DOHH2 (cell line): ENCODE measurements at regions not wholly inside any gene's neighbourhood (a gene's known extent, or its start where the extent isn't known, plus 50 kb on each side); places are given as distances from the start of the nearest gene placed in this dataset.

Experiments
- H3F3A ChIP-seq: fragments of 200-600 bp; sonication (generic), shearing (Covaris generic); 2 replicates; pipeline ENCODE4 v1.6.0; 2016; ENCODE audit warnings: antibody characterized with exemption, mild to moderate bottlenecking; ENCODE audit not compliant: control insufficient read depth, insufficient read depth
- H3K27ac ChIP-seq: fragments of 200-600 bp; sonication (generic); 2 replicates; pipeline ENCODE4 v1.5.1; 2014; ENCODE audit warnings: low read depth, mild to moderate bottlenecking, low read length, moderate library complexity
- H3K27me3 ChIP-seq: fragments of 200-600 bp; sonication (generic); 2 replicates; pipeline ENCODE4 v1.6.1; 2014; ENCODE audit warnings: mild to moderate bottlenecking, low read length, mixed read lengths; ENCODE audit not compliant: control insufficient read depth
- H3K36me3 ChIP-seq: fragments of 200-600 bp; sonication (generic); 2 replicates; pipeline ENCODE4 v1.6.1; 2014; ENCODE audit warnings: mild to moderate bottlenecking, low read length, moderate library complexity, mixed read lengths; ENCODE audit not compliant: control insufficient read depth
- H3K4me1 ChIP-seq: fragments of 200-600 bp; sonication (generic); 2 replicates; pipeline ENCODE4 v1.6.1; 2014; ENCODE audit warnings: mild to moderate bottlenecking, low read length, mixed read lengths; ENCODE audit not compliant: control insufficient read depth
- H3K4me2 ChIP-seq: fragments of 200-600 bp; sonication (generic); 2 replicates; pipeline ENCODE4 v1.6.0; 2014; ENCODE audit warnings: mild to moderate bottlenecking, low read length, moderate library complexity
- H3K4me3 ChIP-seq: fragments of 200-600 bp; sonication (generic); 2 replicates; pipeline ENCODE4 v1.5.1; 2014; ENCODE audit warnings: mild to moderate bottlenecking, low read length, mixed read lengths
- H3K79me2 ChIP-seq: fragments of 200-600 bp; sonication (generic); 2 replicates; pipeline ENCODE4 v1.6.1; 2014; ENCODE audit warnings: mild to moderate bottlenecking, low read length, mixed read lengths; ENCODE audit not compliant: control insufficient read depth
- H3K9me2 ChIP-seq: fragments of 200-600 bp; sonication (generic); replicated peaks from 2 replicates; pipeline ENCODE4 v1.6.1; 2014; ENCODE audit warnings: mild to moderate bottlenecking, low read length, mixed read lengths; ENCODE audit not compliant: control insufficient read depth
- H3K9me3 ChIP-seq: fragments of 200-600 bp; sonication (generic); 2 replicates; pipeline ENCODE4 v1.6.1; 2014; ENCODE audit warnings: antibody characterized with exemption, low read length, mixed read lengths; ENCODE audit not compliant: control insufficient read depth, insufficient read depth
- H4K20me1 ChIP-seq: fragments of 200-600 bp; sonication (generic); 2 replicates; pipeline ENCODE4 v1.6.0; 2014; ENCODE audit warnings: low read depth, mild to moderate bottlenecking, antibody characterized with exemption, low read length, moderate library complexity; ENCODE audit not compliant: control insufficient read depth, insufficient read depth
- EZH2phosphoT487 ChIP-seq: fragments of 200-600 bp; sonication (generic); IDR thresholded peaks from 2 replicates; pipeline ENCODE4 v1.6.1; 2017; ENCODE audit warnings: borderline replicate concordance, mild to moderate bottlenecking, antibody characterized with exemption, low read length, moderate library complexity, mixed read lengths
- TF ChIP-seq, protein P1 (sequence below): fragments of 200-600 bp; sonication (generic); IDR thresholded peaks from one replicate; pipeline ENCODE4 v1.5.1; 2014; ENCODE audit warnings: antibody characterized with exemption, mild to moderate bottlenecking, low read depth, low read length; ENCODE audit not compliant: poor library complexity, severe bottlenecking

- H3F3A ChIP-seq: no peaks in the 10 kb centered on the region
- no peaks in the 10 kb centered on the region for H3K4me1 ChIP-seq
- TF ChIP-seq, protein P1, sequence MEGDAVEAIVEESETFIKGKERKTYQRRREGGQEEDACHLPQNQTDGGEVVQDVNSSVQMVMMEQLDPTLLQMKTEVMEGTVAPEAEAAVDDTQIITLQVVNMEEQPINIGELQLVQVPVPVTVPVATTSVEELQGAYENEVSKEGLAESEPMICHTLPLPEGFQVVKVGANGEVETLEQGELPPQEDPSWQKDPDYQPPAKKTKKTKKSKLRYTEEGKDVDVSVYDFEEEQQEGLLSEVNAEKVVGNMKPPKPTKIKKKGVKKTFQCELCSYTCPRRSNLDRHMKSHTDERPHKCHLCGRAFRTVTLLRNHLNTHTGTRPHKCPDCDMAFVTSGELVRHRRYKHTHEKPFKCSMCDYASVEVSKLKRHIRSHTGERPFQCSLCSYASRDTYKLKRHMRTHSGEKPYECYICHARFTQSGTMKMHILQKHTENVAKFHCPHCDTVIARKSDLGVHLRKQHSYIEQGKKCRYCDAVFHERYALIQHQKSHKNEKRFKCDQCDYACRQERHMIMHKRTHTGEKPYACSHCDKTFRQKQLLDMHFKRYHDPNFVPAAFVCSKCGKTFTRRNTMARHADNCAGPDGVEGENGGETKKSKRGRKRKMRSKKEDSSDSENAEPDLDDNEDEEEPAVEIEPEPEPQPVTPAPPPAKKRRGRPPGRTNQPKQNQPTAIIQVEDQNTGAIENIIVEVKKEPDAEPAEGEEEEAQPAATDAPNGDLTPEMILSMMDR: peak; percentile 64
- no peak for TF ChIP-seq EZH2phosphoT487
- no peaks in the 10 kb centered on the region for H3K79me2 ChIP-seq
- H3K36me3 ChIP-seq: no peaks in the 10 kb centered on the region
- H3K27ac ChIP-seq: no peak overlapping the region
- no peaks in the 10 kb centered on the region for H3K9me2 ChIP-seq
- no peaks in the 10 kb centered on the region for H4K20me1 ChIP-seq
- H3K4me3 ChIP-seq: no peak overlapping the region
- no peak overlapping the region for H3K4me2 ChIP-seq
- no peaks in the 10 kb centered on the region for H3K27me3 ChIP-seq
- no peaks in the 10 kb centered on the region for H3K9me3 ChIP-seq
These were observed 50.3 kb upstream of the GREB1L start for GRCh38 chr18:21191596-21192307.
